Hypothalamus (tissue), 51 donors: ENCODE measurements at regions not wholly inside any gene's neighbourhood (a gene's known extent, or its start where the extent isn't known, plus 50 kb on each side); places are given as distances from the start of the nearest gene placed in this dataset.

ENCODE experiments used
- DNase-seq, 51 donors: peaks; one replicate each; lab custom pipeline; 2025; lab: John Stamatoyannopoulos, UW

DNA sequence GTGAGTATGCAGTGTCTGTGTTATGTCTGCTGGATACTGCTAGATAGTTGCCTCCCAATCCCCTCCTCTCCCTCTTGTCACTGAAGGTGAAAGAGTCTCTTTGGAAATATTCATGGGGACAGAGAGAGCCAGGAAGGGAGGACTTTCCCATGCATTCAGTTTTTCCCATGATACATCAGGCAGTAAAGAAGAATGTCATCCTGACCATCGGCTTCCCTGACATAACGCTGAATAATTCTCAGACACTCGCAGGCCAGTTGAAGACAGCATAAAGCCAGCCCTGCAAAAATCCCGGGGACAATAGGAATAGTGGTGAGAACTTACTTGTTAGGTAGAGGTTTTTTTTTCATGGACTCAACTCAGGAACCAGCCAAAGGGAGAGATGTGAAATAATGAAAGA lies 58.1 kb downstream of the KLF4 start:
- DNase-seq = no peak

DNA sequence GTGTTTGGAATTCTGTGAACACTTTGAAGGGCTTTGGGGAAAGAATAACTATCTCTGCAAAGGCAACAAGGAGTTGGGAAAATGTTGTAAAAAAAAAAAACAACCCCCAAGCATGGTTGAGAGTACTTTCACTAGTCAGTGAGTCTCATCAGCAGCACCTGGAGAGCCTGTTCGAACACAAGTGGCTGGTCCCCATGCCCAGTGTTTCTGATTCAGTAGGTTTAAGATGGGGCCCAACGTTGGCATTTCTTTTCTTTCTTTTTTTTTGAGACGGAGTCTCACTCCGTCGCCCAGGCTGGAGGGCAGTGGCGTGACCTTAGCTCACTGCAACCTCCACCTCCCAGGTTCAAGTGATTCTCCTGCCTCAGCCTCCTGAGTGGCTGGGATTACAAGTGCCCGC lies 59.5 kb downstream of the KLF4 start:
- DNase-seq = no peak

DNA sequence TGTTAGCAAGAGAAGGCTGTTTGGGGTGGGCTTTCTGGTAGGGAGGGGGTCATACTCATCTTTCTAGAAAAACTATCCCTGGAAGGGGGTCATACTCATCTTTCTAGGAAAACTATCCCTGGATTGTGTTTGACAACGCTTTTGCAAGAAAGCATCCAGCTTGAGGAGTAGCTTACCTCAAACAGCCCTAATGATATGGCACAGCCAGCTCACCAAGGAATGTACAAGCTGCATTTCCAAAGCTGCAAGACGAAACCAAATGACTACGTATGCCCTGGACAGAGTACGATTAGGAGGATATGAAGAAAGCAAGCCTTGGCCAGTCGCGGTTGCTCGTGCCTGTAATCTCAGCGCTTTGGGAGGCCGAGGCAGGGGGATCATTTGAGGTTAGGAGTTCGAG lies 63.4 kb downstream of the KLF4 start:
- DNase-seq = no peak

DNA sequence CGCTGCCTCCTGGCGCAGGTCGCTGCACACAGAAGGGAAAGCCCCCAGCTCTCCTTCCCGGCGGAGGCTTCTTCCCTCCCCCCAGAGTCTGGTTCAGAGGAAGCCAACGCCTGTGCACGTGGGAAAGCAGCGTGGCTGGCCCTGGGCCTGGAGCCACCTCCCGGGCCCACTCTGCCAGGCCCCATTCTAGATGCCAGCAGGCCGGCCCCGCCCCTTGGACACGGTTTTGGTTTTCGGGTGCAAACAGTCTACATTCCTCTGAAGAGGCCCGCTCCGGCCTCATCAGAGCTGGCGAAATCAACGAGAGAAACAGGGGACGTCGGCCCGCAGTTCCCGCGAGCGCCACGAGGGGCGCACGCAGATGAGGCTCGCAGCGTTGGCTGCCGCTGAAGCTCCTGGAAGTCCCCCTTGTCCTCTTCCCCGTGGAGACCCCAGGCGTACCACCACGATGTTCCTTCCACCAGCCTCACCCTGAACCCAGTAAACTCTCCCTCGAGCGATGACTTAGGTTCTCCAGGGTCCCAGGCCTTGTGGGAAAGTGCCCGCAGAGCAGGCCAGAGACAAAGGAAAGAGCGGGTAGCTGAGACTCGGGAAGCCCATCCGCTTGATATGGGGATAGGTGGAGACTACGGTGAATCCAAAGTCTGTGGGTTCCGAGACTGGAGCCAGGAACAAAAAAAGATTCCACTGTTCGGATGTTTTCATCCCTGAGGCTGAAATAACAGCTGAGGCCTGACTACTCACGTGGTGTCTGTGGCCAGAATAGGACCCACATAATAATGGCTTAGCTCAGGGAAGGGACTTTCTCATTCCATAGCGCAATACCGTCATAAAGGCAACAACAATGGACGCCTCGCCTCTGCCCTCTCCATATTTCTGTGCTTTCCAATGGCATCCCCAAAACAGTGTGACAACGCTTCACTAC lies 64.2 kb downstream of the KLF4 start:
- DNase-seq = peak in 44 of 51 donors; percentile 3 to 74 (median 37)

DNA sequence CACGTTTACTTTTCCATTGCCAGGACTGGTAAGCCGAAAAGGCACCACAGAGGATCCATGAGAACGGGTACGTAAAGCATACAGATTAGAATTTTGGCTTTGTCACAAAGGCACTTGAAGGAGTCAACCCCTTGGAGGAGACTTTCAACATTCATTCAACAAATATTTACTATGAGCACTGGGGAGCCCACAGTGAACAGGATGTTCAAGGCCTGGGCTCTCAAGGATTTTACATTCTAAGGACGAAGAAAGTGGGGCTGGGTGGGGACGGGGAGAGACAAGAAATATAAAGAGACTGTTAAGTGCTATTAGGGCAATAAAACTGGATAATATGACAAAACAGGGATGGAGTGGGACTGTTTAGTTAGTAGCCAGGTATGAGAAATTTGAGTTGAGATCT lies 66.0 kb downstream of the KLF4 start:
- no peak for DNase-seq

DNA sequence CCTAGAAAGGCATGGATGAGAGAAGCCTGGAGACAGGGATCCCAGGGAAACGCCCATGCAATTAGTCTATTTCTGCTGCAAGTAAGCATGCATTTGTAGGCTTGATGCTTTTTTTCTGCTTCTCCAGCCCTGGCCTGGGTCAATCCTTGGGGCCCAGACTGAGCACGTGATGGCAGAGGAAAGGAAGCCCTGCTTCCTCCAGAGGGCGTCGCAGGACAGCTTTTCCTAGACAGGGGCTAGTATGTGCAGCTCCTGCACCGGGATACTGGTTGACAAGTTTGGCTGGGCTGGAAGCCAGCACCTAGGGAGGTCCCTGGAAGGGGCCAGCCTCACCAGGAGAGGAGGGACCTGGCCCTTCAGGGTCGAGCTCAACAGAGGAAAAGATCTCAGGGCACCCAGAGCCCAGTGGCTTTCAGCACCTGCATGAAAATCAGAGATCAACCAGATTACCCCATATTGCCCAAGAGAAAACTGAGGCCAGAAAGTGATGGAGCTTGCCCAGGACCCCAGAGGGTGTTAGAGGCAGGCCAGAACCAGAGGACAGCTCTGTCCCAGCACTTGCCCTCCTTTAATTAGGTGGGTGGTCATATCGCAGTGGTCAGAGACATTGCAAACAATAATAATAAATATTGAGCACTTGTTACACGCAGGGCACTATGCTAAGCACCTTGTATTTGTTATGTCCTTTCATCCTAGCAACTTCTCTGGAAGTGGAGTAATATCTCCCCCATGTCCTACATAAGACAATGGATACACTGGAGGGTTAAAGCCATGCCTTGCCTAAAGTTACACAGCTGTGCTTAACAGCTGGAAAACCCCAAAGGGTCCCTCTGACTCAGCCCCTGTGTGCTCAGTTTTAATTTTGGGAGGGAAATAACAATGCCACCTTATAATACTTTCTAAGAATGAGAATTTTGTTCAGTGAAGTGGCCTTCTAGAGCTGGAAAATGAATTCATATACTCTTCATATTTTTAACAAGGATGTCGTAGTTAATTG lies 67.1 kb downstream of the KLF4 start:
- DNase-seq = peak in 25 of 51 donors; percentile 1 to 52 (median 16)

DNA sequence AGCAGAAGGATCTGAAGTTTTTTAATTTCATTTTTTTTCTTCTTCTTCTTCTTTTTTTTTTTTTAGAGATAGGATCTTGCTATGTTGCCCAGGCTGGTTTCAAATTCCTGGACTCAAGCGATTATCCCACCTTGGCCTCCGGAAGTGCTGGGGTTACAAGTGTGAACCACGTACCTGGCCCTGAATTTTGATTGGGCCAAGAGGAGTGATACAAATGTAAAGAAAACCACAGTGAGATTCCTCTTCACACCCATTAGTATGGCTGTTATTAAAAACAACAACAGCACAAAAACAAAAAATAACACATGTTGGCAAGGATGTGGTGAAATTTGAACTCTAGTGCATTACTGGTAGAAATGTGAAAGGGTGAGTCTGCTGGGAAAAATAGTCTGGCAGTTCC lies 79.1 kb downstream of the KLF4 start:
- no peak for DNase-seq

DNA sequence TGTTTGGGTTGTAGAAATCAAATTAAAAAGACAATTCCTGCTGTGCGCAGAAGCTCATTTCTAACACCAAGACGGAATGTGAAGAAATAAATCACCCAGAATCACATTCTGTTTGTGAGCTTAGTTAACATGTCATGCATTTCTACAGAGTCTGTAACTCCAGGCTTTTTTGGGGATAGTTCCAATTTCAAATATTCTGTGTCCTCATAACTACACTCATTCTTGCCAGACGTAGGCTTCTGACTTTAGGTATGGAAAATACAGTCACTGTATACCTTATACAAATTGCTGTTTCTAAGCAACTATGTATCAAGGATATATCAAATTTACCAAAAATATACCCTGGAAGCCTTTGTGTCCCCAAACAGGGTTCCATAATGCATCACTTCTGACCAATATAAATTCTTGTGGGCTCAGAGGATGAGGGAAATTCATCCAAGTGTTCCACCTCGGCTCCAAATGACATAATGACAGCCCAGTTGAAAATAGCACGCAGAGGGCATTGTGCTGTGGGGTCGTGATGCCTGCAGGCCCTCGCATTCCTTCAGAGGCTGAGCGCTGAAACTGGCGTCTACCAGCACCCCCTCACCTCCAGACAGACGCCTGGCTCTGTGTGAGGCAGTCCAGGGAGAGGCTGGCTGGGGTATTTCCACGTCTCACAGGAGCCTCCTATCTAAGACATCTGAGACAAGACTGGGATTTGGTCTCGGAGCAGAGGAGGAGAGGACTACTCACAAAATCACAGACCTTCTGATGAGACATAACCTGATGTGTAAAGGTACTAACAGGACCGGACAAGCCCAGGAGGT lies 79.8 kb downstream of the KLF4 start:
- DNase-seq = peak in 1 of 51 donors; percentile 25

DNA sequence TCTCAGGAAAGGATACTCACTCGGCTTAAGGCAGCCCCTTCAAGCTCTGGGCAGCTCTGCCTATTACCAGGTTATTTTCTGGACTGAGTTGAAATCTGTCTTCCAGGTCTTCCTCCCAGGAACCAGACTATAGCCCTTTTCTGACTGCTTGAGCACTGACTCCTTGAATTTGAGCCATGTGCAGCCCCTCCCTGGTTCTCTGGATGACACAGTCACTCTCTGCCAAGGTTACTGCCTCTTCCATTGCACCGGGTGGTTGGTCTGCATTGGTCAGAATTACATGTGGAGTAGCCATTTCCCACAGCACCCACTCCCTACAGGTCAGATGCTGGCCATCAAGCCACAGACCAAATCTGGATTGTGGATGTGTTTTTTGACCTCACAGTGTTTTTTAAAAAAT lies 81.9 kb downstream of the KLF4 start:
- DNase-seq = no peak

DNA sequence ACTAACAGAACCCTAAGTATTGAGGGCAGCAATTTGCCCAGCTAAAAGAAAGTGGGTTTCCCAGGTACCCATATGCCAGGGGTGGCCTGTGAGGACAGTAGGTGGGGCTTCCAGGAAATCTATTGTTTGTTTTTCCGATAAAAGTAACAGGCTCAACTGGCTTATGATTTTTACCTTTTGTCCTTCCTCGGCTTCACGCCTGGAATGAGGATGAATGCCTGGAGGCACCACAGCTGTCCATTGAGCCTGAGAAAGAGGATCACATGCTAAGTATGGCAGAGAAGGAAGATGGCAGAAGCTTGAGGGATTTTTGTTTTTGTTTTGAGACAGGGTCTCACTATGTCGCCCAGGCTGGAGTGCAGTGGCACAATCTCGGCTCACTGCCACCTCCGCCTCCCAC lies 84.1 kb downstream of the KLF4 start:
- DNase-seq = no peak

DNA sequence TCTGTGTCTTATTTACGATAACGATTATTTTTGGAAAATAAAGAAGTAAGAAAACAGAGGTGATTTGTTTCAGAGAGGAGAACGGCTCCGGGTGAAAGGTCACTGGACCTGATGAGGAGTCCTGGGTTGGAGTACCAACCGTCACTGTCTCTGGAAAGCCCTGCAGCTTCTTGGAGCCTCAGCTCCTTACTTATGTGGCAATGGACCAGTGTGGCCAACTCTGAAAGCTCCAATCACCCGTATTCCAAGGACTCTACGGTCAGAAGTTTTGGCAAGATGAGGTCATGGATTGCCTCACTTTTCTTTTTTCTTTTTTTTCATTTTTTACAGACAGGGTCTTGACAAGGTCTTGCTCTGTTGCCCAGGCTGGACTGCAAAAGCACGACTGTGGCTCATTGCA lies 84.8 kb downstream of the KLF4 start:
- DNase-seq = no peak

DNA sequence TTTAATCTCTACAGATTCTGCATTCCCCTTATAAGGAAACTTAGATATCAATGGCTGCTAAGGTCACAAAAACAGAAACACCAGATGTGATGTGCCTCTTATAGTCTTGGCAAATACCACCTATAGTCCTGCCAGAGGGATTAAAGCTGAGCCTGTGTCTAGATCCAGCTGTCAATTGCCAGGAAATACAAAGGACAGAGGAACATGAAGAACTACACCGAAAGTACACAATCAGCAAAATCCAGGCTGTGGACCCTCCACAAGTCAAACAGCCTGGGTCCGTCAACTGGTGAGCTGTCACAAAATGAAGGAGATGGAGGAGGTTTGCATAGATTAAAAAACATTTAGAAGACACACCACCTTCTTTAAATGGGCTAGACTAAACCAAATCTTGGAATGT lies 85.4 kb downstream of the KLF4 start:
- DNase-seq = no peak

DNA sequence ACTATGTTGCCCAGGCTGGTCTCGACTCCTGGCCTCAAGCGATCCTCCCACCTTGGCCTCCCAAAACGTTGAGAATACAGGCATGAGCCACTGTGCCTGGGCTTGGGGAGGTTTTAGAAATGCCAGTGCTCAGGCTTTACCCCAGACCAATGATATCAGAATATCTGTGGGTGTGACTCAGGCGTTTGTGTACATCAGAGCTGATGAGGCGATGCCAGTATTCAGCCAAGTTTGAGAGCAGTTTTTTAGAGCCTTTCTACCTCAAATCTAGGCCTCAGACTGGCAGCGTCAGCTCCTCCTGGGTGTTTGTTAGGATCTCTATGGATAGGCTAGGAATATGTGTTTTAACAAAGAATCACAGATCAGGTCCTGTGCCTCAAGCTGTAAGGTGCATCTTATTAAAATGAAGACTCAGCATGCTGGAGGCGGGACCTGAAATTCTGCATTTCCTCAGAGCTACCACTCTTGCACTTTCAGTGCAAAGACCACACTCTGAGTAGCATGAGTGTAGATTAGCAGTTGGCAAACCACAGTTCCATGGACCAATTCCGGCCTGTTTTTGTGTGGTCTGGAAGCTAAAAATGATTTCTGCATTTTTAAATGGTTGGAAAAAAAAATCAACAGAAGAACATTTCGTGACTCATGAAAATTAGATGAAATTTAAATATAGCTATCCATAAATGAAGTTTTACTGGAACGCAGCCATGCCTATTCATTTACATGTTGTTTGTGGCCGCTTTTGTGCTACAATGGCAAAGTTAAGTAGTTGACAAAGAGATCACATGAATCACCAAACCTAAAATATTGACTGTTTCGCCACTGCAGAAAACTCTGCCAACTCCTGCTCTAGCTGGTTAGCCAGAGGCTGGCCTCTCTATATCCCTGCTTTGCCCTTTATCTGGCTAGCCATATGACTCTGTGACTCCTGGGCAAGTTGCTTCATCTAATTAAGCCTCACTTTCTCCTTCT lies 92.2 kb downstream of the KLF4 start:
- DNase-seq = no peak

DNA sequence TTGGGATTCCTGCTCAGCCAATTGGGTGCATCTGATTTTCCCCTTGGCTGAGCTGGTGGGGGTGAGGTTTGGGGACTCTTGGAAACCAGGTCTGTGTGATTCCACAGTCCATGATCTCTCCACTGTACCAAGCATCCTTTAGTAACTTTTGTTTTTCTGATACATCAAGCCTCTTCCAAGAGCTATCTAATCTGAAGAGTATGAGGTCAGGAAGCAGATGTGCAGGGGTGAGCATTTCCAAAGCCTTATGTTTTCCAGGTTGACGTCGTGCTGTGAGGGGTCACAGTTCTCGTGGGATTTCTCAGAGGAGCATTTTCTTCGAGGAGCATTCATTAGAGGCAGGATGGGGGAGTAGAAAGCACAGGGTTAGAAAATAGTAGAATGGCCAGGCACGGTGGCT lies 95.3 kb downstream of the KLF4 start:
- DNase-seq = no peak

DNA sequence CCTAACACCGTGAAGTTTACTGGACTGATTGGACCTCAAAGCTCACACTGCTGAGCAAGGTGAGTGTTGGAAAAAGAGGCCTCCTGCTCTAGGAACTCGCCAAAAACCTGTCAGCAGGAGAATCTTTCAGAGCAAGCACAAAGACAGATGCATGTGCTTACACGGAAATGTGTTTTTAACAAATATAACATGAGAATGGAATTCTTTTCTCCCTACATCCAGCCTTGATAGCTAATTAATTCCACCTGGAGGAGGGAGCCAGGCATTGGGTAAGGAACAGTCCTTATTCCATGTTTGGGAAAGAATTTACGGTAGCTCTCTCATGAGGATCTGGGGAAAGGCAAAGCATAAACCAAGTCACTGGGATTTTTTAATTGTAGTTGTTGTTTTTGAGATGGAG lies 98.8 kb downstream of the KLF4 start:
- no peak for DNase-seq

DNA sequence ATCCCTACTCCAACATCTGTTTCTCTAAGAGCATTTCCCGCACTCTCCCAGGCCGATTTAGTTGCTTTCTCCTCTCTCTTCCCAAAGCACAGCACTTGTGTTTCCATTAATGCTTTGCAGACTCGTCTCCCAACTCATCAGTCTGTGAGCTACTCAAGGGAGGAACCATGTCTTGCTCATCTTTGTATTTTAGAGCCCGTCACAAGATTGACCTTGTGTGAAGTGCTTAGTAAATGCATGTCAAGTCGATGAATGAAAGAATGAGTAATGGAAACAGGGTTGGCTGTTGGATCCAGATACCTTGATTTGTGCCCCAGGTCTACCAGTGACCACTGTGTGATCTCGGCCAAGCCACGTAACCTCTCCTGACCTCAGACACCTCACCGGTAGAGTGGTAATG lies 99.3 kb downstream of the KLF4 start:
- DNase-seq = no peak

DNA sequence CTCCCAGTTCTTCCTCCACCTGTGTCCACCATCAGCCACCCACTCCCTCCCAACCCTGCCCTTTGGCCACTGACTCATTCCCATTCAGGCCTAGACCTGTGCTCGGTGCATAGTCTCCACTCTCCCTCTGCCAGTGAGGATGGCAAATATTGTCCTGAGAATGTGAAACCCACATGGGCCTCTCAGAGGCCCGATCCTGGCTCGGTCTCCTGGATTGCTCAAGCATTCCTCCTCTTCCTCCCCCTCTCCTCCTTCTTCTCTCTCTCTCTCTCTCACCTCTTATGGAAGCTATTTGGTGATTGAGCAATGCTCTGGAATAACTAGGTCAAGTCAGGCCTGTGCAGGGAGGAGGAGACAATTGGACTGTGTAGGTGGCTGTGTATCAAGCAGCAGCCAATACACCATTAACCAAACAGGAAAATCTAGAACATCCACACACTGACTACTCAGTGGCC lies 99.9 kb downstream of the KLF4 start:
- DNase-seq = peak in 3 of 51 donors; percentile 1 to 6 (median 2)

DNA sequence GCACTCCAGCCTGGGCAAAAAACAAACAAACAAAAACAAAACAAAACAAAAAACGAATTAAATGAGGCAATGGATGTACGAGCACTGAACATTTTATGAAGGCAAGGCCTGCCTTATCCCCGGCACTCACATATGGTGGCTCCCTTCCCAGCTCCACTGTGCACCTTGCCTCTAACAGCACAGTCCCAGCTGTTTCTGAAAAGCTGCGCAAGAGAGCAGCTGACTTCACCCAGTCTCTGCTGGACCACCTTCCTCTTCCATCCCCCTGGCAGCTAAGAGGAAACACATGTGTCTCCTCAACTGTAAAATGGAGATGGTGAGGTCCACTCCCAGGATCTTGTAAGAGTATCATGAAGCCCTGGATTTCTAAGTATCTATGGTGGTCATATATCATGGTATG lies 100.7 kb downstream of the KLF4 start:
- no peak for DNase-seq

DNA sequence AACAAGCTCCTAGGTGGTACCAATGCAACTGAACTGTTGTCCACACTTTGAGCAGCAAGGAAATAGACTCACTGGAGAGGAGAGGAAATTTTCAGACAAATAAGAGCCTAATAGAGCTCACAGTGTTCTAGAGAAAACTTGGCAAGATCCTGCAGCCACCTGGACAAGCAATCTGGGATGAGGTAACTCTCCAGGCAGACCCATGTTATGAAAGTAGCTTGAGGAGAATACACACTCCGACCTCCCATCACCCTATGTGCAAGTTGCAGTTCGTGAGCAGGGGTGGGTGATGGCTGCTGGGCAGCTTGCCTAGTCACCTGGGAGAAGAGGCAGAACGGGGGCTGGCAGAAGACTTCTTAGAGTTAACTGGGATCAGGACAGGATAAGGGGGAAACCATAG lies 102.2 kb downstream of the KLF4 start:
- DNase-seq = no peak
